Astrocyte of the cerebellum (primary cell): ENCODE measurements at regions not wholly inside any gene's neighbourhood (a gene's known extent, or its start where the extent isn't known, plus 50 kb on each side); places are given as distances from the start of the nearest gene placed in this dataset.

ENCODE experiments used
- DNase-seq: peaks from one replicate; pipeline ENCODE4 v3.0.0-alpha.2; 2011; ENCODE audit warnings: low read depth
- H3K4me3 ChIP-seq: 2 replicates; pipeline ENCODE4 v1.5.1; 2011; ENCODE audit warnings: mild to moderate bottlenecking, low read depth, low read length, moderate library complexity
- in situ Hi-C: cut with HindIII; loops from 2 replicates; pipeline ENCODE4 v1.10.0; 2017; ENCODE audit warnings: low sequenced_read_pairs
- TF ChIP-seq, protein P1 (sequence below): IDR thresholded peaks from 2 replicates; pipeline ENCODE4 v1.5.1; 2012; ENCODE audit warnings: low read length, low read depth, moderate library complexity, mild to moderate bottlenecking; ENCODE audit errors: missing control alignments

DNA sequence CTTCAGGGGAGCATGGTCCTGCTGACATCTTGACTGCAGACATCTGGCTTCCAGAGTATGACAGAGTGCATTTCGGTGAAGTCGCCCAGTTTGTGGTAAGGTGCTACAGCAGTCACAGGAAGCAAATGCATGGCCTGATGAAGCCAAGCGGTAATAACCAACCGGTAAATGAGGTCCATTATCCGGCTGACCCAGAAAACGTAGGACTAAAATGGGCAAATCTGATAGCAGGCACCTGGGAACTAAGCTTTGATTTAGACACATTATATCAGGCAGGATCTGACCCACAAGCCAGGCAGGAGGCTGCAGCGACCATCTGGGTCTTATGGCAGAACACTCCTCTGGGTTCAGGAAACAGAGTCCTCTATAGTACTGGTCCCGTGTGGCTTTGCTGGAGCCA, 454.6 kb downstream of the GADD45G start:
- no peak for DNase-seq
- no peak overlapping the region for H3K4me3 ChIP-seq
- in situ Hi-C loops = no loop called here
- TF ChIP-seq, protein P1, sequence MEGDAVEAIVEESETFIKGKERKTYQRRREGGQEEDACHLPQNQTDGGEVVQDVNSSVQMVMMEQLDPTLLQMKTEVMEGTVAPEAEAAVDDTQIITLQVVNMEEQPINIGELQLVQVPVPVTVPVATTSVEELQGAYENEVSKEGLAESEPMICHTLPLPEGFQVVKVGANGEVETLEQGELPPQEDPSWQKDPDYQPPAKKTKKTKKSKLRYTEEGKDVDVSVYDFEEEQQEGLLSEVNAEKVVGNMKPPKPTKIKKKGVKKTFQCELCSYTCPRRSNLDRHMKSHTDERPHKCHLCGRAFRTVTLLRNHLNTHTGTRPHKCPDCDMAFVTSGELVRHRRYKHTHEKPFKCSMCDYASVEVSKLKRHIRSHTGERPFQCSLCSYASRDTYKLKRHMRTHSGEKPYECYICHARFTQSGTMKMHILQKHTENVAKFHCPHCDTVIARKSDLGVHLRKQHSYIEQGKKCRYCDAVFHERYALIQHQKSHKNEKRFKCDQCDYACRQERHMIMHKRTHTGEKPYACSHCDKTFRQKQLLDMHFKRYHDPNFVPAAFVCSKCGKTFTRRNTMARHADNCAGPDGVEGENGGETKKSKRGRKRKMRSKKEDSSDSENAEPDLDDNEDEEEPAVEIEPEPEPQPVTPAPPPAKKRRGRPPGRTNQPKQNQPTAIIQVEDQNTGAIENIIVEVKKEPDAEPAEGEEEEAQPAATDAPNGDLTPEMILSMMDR = no peak

DNA sequence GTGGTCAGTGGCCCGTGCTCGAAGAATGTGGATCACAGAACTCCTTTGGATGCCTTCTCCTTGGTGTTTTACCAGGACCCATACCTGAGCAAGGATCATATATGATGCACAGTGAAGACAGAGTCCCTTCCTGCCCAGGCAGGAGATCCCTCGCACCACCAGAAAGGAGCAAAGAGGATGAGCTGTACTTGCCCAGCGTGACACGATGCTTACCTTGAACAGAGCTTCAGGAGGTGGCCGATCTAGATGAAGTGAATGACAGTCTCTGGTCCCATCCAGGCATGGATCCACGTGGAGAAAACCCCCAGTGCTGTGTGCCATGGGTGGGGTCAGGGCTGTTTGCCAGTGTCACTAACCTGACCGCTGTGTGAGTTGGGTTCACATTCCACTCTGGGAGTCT, 455.4 kb downstream of the GADD45G start:
- in situ Hi-C loops = no loop called here

DNA sequence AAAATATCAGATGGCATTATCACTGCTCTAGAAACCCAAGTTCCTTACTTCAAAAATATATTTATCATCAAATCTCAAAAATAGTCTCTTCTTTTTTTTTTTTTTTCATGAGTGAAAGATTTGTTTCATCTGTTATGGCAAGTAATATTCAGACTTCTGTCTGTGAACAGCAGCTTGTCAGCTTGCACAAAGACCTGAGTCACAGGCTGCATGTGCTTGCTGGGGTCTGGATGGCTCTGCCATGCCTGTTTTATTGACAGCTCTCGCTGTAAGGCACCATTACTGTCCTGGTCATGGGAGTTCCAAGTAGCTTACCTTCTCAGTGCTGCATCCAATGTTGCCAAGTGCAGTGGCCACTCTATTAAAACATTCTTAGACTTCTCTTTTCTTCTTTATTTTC, 456.4 kb downstream of the GADD45G start:
- TF ChIP-seq, protein P1 = no peak
- H3K4me3 ChIP-seq = no peak overlapping the region
- no peak for DNase-seq
- in situ Hi-C loops = no loop called here

More for the DNA sequence above, 455.4 kb downstream of the GADD45G start:
- TF ChIP-seq, protein P1 = no peak
- H3K4me3 ChIP-seq = no peak overlapping the region
- no peak for DNase-seq

DNA sequence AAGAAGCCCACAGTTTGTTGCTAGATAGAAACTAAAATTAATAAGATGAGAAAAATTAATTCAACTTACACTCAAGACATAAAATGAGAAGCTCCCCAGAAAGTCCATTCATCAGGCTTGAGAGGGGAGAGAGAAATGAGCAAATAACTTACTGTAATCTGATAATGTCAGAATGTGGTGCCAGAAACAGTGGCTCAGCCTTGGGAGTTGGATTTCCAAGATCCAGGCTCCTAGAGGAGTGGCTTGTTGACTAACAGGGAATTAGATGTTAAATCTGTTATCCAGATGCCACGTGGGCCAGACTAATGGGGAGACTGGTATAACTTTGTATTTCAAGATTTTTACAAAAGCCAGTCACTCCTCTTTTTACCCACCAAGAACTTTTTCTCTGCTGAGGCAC, 458.2 kb downstream of the GADD45G start:
- TF ChIP-seq, protein P1 = no peak
- H3K4me3 ChIP-seq = no peak overlapping the region
- no peak for DNase-seq
- in situ Hi-C loops = no loop called here

DNA sequence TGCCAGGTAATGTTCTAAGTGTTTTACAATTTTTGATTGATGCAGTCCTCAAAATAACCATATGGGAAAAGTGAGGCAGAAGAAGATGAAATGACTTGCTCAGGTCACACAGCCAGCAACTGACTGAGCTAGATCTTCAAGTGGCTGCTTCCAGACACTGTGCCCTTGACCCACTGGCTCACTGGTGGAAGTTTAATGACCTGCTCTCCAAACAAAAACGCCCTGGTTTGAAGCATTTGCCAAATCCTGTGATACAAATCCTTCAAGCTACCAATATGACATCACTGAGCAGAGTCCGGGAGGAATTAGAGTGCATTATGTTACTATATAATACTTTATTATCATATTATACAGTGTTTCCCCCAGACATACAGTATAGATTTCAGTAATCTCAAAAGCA, 459.4 kb downstream of the GADD45G start:
- no peak for DNase-seq
- in situ Hi-C loops = no loop called here
- no peak overlapping the region for H3K4me3 ChIP-seq
- TF ChIP-seq, protein P1 = no peak

DNA sequence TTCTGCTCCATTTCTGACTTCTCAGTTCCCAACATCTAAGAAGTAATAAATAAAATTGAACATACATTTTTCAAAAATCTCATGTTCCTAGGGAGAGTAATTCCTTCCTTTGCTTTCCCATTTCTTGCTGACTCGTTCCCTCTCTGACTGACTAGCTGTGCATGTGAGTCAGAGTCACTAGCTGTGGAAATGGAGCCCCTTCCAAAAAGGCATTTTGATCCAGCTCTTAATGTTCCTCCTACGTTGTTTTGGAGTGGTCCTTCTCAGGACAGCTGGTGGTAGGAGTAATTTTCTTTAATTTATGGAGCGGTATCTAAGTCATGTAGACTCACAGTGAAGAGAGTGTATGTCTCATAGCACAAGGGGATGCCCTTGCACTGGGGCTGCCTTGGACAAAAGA, 460.2 kb downstream of the GADD45G start:
- no peak overlapping the region for H3K4me3 ChIP-seq
- no peak for DNase-seq
- TF ChIP-seq, protein P1 = no peak
- in situ Hi-C loops = no loop called here

DNA sequence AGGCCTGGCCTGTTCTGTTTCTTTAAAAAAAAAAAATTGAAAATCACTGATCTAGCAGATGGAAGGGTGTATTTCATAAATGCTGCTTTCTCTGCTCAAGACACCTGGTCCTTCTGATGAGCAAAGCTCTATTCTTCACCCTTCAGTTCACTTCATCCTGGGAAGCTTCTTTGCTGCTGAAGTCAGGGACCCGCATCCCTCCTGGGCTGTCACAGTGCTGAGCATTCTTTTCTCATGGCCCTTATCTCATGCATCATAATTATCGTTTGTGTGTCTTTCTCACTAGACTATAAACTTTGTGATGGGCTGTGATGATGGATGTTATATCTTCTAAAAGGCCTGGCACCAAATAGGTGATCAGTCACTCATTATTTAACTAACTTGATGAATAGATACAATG, 461.0 kb downstream of the GADD45G start:
- H3K4me3 ChIP-seq = no peak overlapping the region
- no peak for DNase-seq
- in situ Hi-C loops = no loop called here
- TF ChIP-seq, protein P1 = no peak
